ENCODE measurements at regions not wholly inside any gene's neighbourhood (a gene's known extent, or its start where the extent isn't known, plus 50 kb on each side); places are given as distances from the start of the nearest gene placed in this dataset.

GRCh38 chr10:61098966-61099365 is 155.0 kb upstream of the RHOBTB1 start:
- H3K27ac ChIP-seq: no peak overlapping the region
- no peak for TF ChIP-seq CTCF (conservative IDR thresholded peaks at IDR 0.05)
- TF ChIP-seq ZFX (IDR thresholded peaks at IDR 0.05): no peak

GRCh38 chr10:61097026-61097425 is 153.0 kb upstream of the RHOBTB1 start:
- TF ChIP-seq CTCF (conservative IDR thresholded peaks at IDR 0.05) (no peak), ZFX (IDR thresholded peaks at IDR 0.05) (no peak)
- H3K27ac ChIP-seq: no peak overlapping the region

- no peak overlapping the region for H3K27ac ChIP-seq
- TF ChIP-seq ZFX (IDR thresholded peaks at IDR 0.05) (no peak), CTCF (conservative IDR thresholded peaks at IDR 0.05) (no peak)
Observed at GRCh38 chr10:61096056-61096455, 152.1 kb upstream of the RHOBTB1 start.

- no peak for TF ChIP-seq ZFX (IDR thresholded peaks at IDR 0.05)
- no peak for TF ChIP-seq CTCF (conservative IDR thresholded peaks at IDR 0.05)
- no peak overlapping the region for H3K27ac ChIP-seq
Observed at GRCh38 chr10:61091531-61091930, 147.5 kb upstream of the RHOBTB1 start.

- TF ChIP-seq ZFX (IDR thresholded peaks at IDR 0.05): no peak
- TF ChIP-seq CTCF (conservative IDR thresholded peaks at IDR 0.05): no peak
Observed at GRCh38 chr10:61089251-61089650, 145.3 kb upstream of the RHOBTB1 start.

GRCh38 chr10:61084493-61084892 is 140.5 kb upstream of the RHOBTB1 start:
- TF ChIP-seq ZFX (IDR thresholded peaks at IDR 0.05): no peak
- H3K27ac ChIP-seq: no peak overlapping the region

More at GRCh38 chr10:61089251-61089650, 145.3 kb upstream of the RHOBTB1 start:
- no peak overlapping the region for H3K27ac ChIP-seq

- H3K27ac ChIP-seq: no peak overlapping the region
- TF ChIP-seq CTCF (conservative IDR thresholded peaks at IDR 0.05) (no peak), ZFX (IDR thresholded peaks at IDR 0.05) (no peak)
Observed at GRCh38 chr10:61081301-61081700, 137.3 kb upstream of the RHOBTB1 start.

- no peak for TF ChIP-seq CTCF (conservative IDR thresholded peaks at IDR 0.05)
- TF ChIP-seq ZFX (IDR thresholded peaks at IDR 0.05): no peak
- H3K27ac ChIP-seq: no peak overlapping the region
Observed at GRCh38 chr10:61078542-61079275, 134.7 kb upstream of the RHOBTB1 start.
